ENCODE measurements at regions not wholly inside any gene's neighbourhood (a gene's known extent, or its start where the extent isn't known, plus 50 kb on each side); places are given as distances from the start of the nearest gene placed in this dataset.
A peak's percentile ranks its signal among the peaks of the same experiment; 100 is the strongest.

DNA sequence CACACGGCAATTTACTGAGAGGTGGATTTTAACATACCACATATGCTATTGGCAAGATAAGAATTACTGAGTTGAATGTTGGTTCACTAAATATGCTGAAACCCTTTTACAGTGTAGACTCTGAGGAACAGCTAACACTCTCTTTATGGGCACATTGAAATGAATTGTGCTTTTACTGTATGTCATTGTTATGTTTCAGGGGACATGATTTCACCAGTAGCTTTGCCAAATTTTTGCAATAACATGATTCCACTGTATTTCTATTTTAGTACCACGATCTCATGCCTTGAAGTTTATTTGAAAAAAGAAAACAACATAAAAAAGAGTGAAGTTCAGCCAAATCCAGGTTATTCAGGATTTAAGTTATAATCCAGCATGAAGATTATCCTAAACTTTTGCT, 188.5 kb downstream of the HLX start:
- DNase-seq = peak; percentile 78
- H3K27ac ChIP-seq (ENCODE audit: low read length) = no peak overlapping the region
- peaks cover 4% of the 10 kb centered on the region for H3K4me1 ChIP-seq (ENCODE audit: control insufficient read depth, insufficient read depth, low read length)
- H3K27me3 ChIP-seq (ENCODE audit: control insufficient read depth, insufficient read depth, low read length) = no peaks in the 10 kb centered on the region
- no peak overlapping the region for H3K4me3 ChIP-seq (ENCODE audit: low read length)
- no peaks in the 10 kb centered on the region for H3K36me3 ChIP-seq (ENCODE audit: control insufficient read depth, insufficient read depth, low read length)
- WGBS (ENCODE audit: insufficient coverage) = no CpG with 5 or more reads among the region's 2 CpGs
- no peaks in the 10 kb centered on the region for H3K9me3 ChIP-seq (replicated peaks; ENCODE audit: control insufficient read depth, low read depth, low read length)

DNA sequence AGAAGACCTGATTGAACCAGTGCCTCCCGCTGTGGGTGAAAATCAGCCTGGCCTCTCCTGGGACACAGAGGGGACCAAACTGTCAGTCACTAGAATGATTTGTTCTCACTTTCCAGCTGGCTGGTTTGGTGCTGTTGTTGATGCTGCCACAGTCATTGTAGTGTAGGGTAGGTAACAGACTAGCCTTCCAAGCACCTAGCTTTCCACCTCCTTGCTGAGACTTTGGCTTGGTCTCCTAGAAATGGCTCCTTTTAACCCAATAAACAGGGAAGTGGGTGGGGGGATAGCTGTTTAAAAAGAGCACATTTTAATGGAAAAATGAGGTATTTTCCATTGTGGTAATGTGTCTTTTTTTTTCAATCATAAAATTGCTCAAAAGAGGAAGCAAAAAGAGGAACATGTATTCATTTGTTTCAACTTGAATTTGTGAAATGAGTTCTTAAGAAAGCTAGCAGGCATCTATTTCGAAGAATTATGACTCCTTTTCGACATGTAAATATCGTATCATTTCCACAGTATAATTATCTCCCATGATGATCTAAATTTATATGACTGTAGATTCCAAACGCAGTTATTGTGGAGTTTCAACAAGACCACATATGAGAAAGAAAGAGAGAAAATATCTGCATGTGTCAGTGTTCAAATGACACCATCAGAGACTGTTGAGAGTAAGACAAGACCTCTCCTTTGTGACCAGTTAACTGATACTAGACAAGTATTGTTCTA, 190.1 kb downstream of the HLX start:
- Histone ChIP-seq H3K4me3 (ENCODE audit: low read length) (no peak overlapping the region), H3K9me3 (replicated peaks; ENCODE audit: control insufficient read depth, low read depth, low read length) (no peaks in the 10 kb centered on the region), H3K36me3 (ENCODE audit: control insufficient read depth, insufficient read depth, low read length) (no peaks in the 10 kb centered on the region), H3K27ac (ENCODE audit: low read length) (no peak overlapping the region), H3K4me1 (ENCODE audit: control insufficient read depth, insufficient read depth, low read length) (peaks cover 4% of the 10 kb centered on the region), H3K27me3 (ENCODE audit: control insufficient read depth, insufficient read depth, low read length) (no peaks in the 10 kb centered on the region)
- 91% methylated on average over 1 of the region's 5 CpGs for WGBS (ENCODE audit: insufficient coverage)
- peak; percentile 67 for DNase-seq

DNA sequence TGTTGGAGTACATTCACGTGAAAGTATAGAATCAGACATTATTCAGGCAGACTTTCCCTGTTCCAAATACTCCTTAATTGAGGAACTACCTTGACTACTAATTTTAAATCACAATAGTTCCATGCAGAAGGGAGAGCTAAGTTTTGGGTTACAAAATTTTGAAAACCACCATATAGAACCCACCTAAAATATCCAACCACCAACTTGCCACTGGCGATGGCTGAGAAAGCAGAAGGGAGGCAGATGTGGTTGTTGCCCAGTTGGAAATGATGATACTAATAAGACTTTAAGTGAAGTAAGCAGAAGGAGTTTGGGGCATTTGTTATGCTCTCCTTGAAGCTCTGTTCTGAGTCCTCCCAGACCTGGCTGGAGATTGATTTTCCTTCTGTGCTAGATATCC, 190.7 kb downstream of the HLX start:
- H3K4me1 ChIP-seq (ENCODE audit: control insufficient read depth, insufficient read depth, low read length) = peaks cover 4% of the 10 kb centered on the region
- no peak for DNase-seq
- H3K4me3 ChIP-seq (ENCODE audit: low read length) = no peak overlapping the region
- no peaks in the 10 kb centered on the region for H3K36me3 ChIP-seq (ENCODE audit: control insufficient read depth, insufficient read depth, low read length)
- H3K27me3 ChIP-seq (ENCODE audit: control insufficient read depth, insufficient read depth, low read length) = no peaks in the 10 kb centered on the region
- no peak overlapping the region for H3K27ac ChIP-seq (ENCODE audit: low read length)
- no peaks in the 10 kb centered on the region for H3K9me3 ChIP-seq (replicated peaks; ENCODE audit: control insufficient read depth, low read depth, low read length)
- no CpG with 5 or more reads among the region's 2 CpGs for WGBS (ENCODE audit: insufficient coverage)

DNA sequence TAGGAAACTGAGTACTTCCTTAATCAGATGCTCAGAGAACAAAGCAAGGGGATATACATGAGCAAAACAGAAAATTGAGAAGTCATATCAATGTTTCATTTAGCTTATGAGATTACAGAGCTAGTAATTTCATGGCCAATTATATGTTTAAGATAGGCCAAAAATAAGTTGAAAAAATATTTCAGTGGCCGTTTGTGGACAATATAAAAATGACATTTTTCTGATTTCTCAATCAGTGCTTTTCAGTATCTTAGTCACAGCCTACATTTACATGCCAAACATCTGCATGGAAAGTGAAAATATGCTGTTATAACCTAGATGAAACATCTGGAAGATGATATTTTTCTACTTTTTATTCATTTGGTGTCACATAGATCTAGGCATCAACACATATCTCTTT, 192.5 kb downstream of the HLX start:
- Histone ChIP-seq H3K27ac (ENCODE audit: low read length) (no peak overlapping the region), H3K4me1 (ENCODE audit: control insufficient read depth, insufficient read depth, low read length) (peaks cover 10% of the 10 kb centered on the region), H3K36me3 (ENCODE audit: control insufficient read depth, insufficient read depth, low read length) (no peaks in the 10 kb centered on the region), H3K27me3 (ENCODE audit: control insufficient read depth, insufficient read depth, low read length) (no peaks in the 10 kb centered on the region), H3K9me3 (replicated peaks; ENCODE audit: control insufficient read depth, low read depth, low read length) (no peaks in the 10 kb centered on the region), H3K4me3 (ENCODE audit: low read length) (no peak overlapping the region)
- no CpG with 5 or more reads among the region's 1 CpG for WGBS (ENCODE audit: insufficient coverage)
- peak; percentile 61 for DNase-seq

DNA sequence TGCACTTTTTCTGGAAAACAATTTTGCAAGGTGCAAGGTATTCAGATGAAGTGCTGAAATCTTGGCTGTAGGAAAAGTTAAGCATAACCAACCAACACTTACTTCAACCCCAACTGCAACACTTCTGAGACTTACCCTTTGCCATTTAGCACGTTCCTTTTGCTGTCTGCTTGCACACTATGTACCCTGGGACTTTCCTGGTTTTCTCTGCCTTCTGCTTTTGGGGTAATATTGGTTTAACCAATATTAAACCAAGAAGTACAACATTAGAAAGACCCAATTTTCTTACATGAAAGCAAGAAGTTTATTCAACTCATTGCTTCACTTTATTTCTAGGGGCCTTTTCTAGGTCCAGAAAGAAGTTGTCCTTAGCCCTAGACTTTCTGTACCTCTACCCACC, 193.0 kb downstream of the HLX start:
- peaks cover 10% of the 10 kb centered on the region for H3K4me1 ChIP-seq (ENCODE audit: control insufficient read depth, insufficient read depth, low read length)
- DNase-seq = no peak
- no peaks in the 10 kb centered on the region for H3K9me3 ChIP-seq (replicated peaks; ENCODE audit: control insufficient read depth, low read depth, low read length)
- H3K36me3 ChIP-seq (ENCODE audit: control insufficient read depth, insufficient read depth, low read length) = no peaks in the 10 kb centered on the region
- no peaks in the 10 kb centered on the region for H3K27me3 ChIP-seq (ENCODE audit: control insufficient read depth, insufficient read depth, low read length)
- no CpG with 5 or more reads among the region's 1 CpG for WGBS (ENCODE audit: insufficient coverage)
- no peak overlapping the region for H3K27ac ChIP-seq (ENCODE audit: low read length)
- no peak overlapping the region for H3K4me3 ChIP-seq (ENCODE audit: low read length)

DNA sequence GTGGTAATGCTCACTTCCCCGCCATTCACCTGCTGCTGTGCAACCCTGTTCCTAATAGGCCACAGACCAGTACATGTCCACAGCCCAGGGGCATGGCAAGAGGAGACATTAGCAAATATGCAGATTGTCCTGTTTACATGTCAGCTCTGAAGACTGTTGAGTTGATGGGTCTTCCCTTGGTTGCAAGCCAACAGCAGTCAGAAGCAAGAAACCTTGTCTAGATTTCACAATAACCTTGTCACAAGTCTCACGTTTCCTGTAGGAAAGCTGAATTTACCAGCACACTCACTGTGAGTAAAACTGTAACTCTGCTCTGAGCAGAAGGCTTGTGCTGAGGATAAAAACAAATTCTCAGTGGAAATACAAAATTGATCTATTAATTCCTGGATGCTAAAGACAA, 195.1 kb downstream of the HLX start:
- H3K27ac ChIP-seq (ENCODE audit: low read length) = no peak overlapping the region
- WGBS (ENCODE audit: insufficient coverage) = no CpG with 5 or more reads among the region's 2 CpGs
- H3K27me3 ChIP-seq (ENCODE audit: control insufficient read depth, insufficient read depth, low read length) = no peaks in the 10 kb centered on the region
- no peak overlapping the region for H3K4me3 ChIP-seq (ENCODE audit: low read length)
- DNase-seq = peak; percentile 82
- H3K9me3 ChIP-seq (replicated peaks; ENCODE audit: control insufficient read depth, low read depth, low read length) = no peaks in the 10 kb centered on the region
- H3K4me1 ChIP-seq (ENCODE audit: control insufficient read depth, insufficient read depth, low read length) = peaks cover 10% of the 10 kb centered on the region
- no peaks in the 10 kb centered on the region for H3K36me3 ChIP-seq (ENCODE audit: control insufficient read depth, insufficient read depth, low read length)

DNA sequence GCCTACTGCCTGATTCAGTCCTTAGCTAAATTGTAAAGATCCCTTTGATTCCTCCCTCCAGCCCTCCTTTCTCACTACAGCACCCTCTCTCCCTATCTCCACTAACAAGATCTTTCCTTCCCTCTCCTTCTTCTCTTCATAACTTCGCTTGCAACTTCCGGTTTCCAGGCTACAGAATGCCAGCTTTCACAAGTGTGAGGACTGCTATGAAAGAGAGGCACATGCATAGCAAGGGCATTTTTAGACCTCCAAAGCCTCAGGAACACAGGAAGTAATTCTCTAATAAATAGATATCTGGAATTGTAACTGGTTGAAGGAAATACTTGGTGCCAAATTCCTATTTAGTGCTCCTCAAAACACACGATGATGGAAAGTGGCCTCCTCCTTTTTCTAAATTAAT, 196.7 kb downstream of the HLX start:
- 60% methylated on average over 2 of the region's 3 CpGs for WGBS (ENCODE audit: insufficient coverage)
- Histone ChIP-seq H3K36me3 (ENCODE audit: control insufficient read depth, insufficient read depth, low read length) (no peaks in the 10 kb centered on the region), H3K9me3 (replicated peaks; ENCODE audit: control insufficient read depth, low read depth, low read length) (no peaks in the 10 kb centered on the region), H3K27ac (ENCODE audit: low read length) (no peak overlapping the region), H3K27me3 (ENCODE audit: control insufficient read depth, insufficient read depth, low read length) (no peaks in the 10 kb centered on the region), H3K4me1 (ENCODE audit: control insufficient read depth, insufficient read depth, low read length) (peaks cover 10% of the 10 kb centered on the region), H3K4me3 (ENCODE audit: low read length) (no peak overlapping the region)
- peak; percentile 42 for DNase-seq

DNA sequence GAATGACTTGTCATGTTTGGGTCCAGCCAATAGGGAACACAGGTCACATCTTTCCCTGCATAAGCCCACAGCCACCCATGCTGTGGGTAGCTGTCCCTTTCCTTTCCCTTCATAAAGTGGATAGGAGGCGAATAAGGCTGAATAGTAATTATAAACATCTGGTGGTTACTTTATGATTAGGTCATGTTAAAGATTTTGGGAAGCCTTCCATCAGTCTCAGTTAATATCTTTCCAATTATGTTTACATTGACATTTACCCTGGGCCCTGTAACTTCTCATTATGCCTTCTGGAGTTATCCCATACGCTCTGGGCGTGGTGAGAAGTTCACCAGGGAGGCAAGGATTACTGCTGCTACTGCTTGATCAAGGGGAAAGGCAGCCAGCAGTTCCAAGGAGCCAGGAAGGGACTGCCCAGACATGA, 197.2 kb downstream of the HLX start:
- Histone ChIP-seq H3K27ac (ENCODE audit: low read length) (no peak overlapping the region), H3K4me1 (ENCODE audit: control insufficient read depth, insufficient read depth, low read length) (peaks cover 9% of the 10 kb centered on the region), H3K27me3 (ENCODE audit: control insufficient read depth, insufficient read depth, low read length) (no peaks in the 10 kb centered on the region), H3K36me3 (ENCODE audit: control insufficient read depth, insufficient read depth, low read length) (no peaks in the 10 kb centered on the region), H3K9me3 (replicated peaks; ENCODE audit: control insufficient read depth, low read depth, low read length) (no peaks in the 10 kb centered on the region), H3K4me3 (ENCODE audit: low read length) (no peak overlapping the region)
- 0% methylated on average over 2 of the region's 3 CpGs for WGBS (ENCODE audit: insufficient coverage)
- DNase-seq = peak; percentile 87

DNA sequence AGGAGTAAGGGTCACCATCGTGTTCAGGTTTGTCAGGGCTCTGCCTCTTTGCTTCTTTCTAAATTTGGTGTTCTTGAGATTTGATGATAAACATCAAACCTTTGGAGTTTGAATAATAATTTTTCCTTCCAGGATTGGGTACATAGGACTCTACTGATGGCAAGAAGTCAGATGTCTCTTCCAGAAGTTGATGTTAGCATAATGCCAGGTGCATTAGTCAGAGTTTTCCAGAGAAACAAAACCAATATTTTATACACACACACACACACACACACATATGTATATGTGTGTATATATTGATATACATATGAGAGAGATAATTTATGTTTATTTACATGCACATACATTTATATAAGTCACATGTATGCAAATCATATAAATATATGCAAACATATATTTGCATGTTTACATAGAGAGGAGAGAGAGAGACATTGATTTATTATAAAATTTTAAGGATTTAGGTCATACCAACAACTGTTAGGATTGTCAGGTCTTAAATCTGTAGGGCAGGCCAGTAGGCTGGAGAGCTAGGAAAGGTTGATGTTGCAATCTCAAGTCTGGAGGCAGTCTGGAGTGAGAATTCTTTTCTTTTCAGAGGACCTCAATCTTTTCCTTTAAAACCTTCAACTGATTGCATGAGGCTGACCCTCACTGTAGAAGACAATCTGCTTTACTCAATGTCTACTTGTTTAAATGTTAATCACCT, 199.2 kb downstream of the HLX start:
- H3K4me3 ChIP-seq (ENCODE audit: low read length) = no peak overlapping the region
- H3K4me1 ChIP-seq (ENCODE audit: control insufficient read depth, insufficient read depth, low read length) = peaks cover 5% of the 10 kb centered on the region
- H3K36me3 ChIP-seq (ENCODE audit: control insufficient read depth, insufficient read depth, low read length) = no peaks in the 10 kb centered on the region
- no peaks in the 10 kb centered on the region for H3K27me3 ChIP-seq (ENCODE audit: control insufficient read depth, insufficient read depth, low read length)
- H3K27ac ChIP-seq (ENCODE audit: low read length) = no peak overlapping the region
- DNase-seq = no peak
- H3K9me3 ChIP-seq (replicated peaks; ENCODE audit: control insufficient read depth, low read depth, low read length) = no peaks in the 10 kb centered on the region
- WGBS (ENCODE audit: insufficient coverage) = no CpG with 5 or more reads among the region's 1 CpG

DNA sequence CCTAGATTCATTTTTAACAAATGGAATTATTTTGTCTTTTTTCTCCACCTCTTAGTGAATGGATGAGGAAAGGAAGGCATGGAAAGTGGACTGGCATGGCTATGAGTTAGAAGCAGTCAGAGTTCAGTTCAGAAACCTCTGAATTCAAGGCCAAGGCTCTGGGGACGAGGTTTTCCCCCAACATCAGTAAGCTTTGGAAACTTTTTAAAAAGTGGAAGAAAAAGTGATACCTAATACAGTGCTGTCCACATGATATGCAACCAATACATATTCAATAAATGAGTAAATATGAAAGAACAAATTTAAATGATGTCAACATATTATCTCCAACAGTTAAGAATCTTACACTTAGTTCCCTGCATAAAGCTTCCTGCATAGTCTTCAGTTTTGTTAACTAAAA, 204.7 kb downstream of the HLX start:
- H3K4me1 ChIP-seq (ENCODE audit: control insufficient read depth, insufficient read depth, low read length) = no peaks in the 10 kb centered on the region
- no CpG with 5 or more reads among the region's 1 CpG for WGBS (ENCODE audit: insufficient coverage)
- no peak overlapping the region for H3K4me3 ChIP-seq (ENCODE audit: low read length)
- no peaks in the 10 kb centered on the region for H3K9me3 ChIP-seq (replicated peaks; ENCODE audit: control insufficient read depth, low read depth, low read length)
- no peaks in the 10 kb centered on the region for H3K36me3 ChIP-seq (ENCODE audit: control insufficient read depth, insufficient read depth, low read length)
- H3K27me3 ChIP-seq (ENCODE audit: control insufficient read depth, insufficient read depth, low read length) = no peaks in the 10 kb centered on the region
- no peak overlapping the region for H3K27ac ChIP-seq (ENCODE audit: low read length)
- DNase-seq = no peak
